Loucy (cell line): ENCODE measurements at regions not wholly inside any gene's neighbourhood (a gene's known extent, or its start where the extent isn't known, plus 50 kb on each side); places are given as distances from the start of the nearest gene placed in this dataset.

Experiments used
- CTCF ChIP-seq: fragments of 200-600 bp; sonication (generic); conservative IDR thresholded peaks from 2 replicates; pipeline ENCODE4 v1.5.1; 2014; ENCODE audit warnings: mild to moderate bottlenecking, antibody characterized with exemption, low read length
- EZH2phosphoT487 ChIP-seq: fragments of 200-600 bp; IDR thresholded peaks from 2 replicates; pipeline ENCODE4 v1.6.1; 2018; ENCODE audit warnings: antibody characterized with exemption, mild to moderate bottlenecking, moderate library complexity, borderline replicate concordance

GRCh38 chr4:52425751-52426326 is 233.3 kb downstream of the USP46 start:
- TF ChIP-seq CTCF: no peak
- no peak for TF ChIP-seq EZH2phosphoT487
